ENCODE measurements at regions not wholly inside any gene's neighbourhood (a gene's known extent, or its start where the extent isn't known, plus 50 kb on each side); places are given as distances from the start of the nearest gene placed in this dataset.

- H3K4me3 Mint-ChIP-seq, result no peak overlapping the region
- ATAC-seq (ENCODE audit: low read depth) (no peak), DNase-seq (no peak)
- POLR2A ChIA-PET, result no interaction called here
- CTCF ChIA-PET, result no interaction called here
- no peaks in the 10 kb centered on the region for H3K9me3 Mint-ChIP-seq
- no peaks in the 10 kb centered on the region for H3K4me1 Mint-ChIP-seq
- H3K27ac Mint-ChIP-seq, result no peak overlapping the region
- H3K36me3 Mint-ChIP-seq (ENCODE audit: low read depth), result no peaks in the 10 kb centered on the region
- TF ChIP-seq CTCF (IDR thresholded peaks at IDR 0.05), result no peak
- no peaks in the 10 kb centered on the region for H3K27me3 Mint-ChIP-seq
- intact Hi-C loops (cut with micrococcal nuclease), result no loop called here
Measured at GRCh38 chr17:33474789-33475188, 181.7 kb upstream of the ASIC2 start.

- Mint-ChIP-seq H3K9me3 (no peaks in the 10 kb centered on the region), H3K4me1 (no peaks in the 10 kb centered on the region), H3K4me3 (no peak overlapping the region), H3K27ac (no peak overlapping the region), H3K36me3 (ENCODE audit: low read depth) (no peaks in the 10 kb centered on the region), H3K27me3 (no peaks in the 10 kb centered on the region)
- no peak for ATAC-seq (ENCODE audit: low read depth)
- DNase-seq, result no peak
- POLR2A ChIA-PET, result no interaction called here
- intact Hi-C loops (cut with micrococcal nuclease), result no loop called here
- no peak for TF ChIP-seq CTCF (IDR thresholded peaks at IDR 0.05)
- CTCF ChIA-PET, result no interaction called here
Measured at GRCh38 chr17:33475594-33475993, 182.5 kb upstream of the ASIC2 start.

GRCh38 chr17:33481652-33482051, 188.6 kb upstream of the ASIC2 start:
- no peaks in the 10 kb centered on the region for H3K36me3 Mint-ChIP-seq (ENCODE audit: low read depth)
- H3K27ac Mint-ChIP-seq, result no peak overlapping the region
- ATAC-seq (ENCODE audit: low read depth), result no peak
- no peaks in the 10 kb centered on the region for H3K4me1 Mint-ChIP-seq
- intact Hi-C loops (cut with micrococcal nuclease), result no loop called here
- ChIA-PET POLR2A (no interaction called here), CTCF (no interaction called here)
- no peak overlapping the region for H3K4me3 Mint-ChIP-seq
- TF ChIP-seq CTCF (IDR thresholded peaks at IDR 0.05), result no peak
- DNase-seq, result no peak
- H3K27me3 Mint-ChIP-seq, result no peaks in the 10 kb centered on the region
- no peaks in the 10 kb centered on the region for H3K9me3 Mint-ChIP-seq

- ChIA-PET CTCF (no interaction called here), POLR2A (no interaction called here)
- H3K9me3 Mint-ChIP-seq, result no peaks in the 10 kb centered on the region
- DNase-seq (no peak), ATAC-seq (ENCODE audit: low read depth) (no peak)
- intact Hi-C loops (cut with micrococcal nuclease), result no loop called here
- no peaks in the 10 kb centered on the region for H3K4me1 Mint-ChIP-seq
- H3K27me3 Mint-ChIP-seq, result no peaks in the 10 kb centered on the region
- no peak for TF ChIP-seq CTCF (IDR thresholded peaks at IDR 0.05)
- H3K36me3 Mint-ChIP-seq (ENCODE audit: low read depth), result no peaks in the 10 kb centered on the region
- no peak overlapping the region for H3K4me3 Mint-ChIP-seq
- H3K27ac Mint-ChIP-seq, result no peak overlapping the region
Measured at GRCh38 chr17:33482636-33483035, 189.5 kb upstream of the ASIC2 start.

GRCh38 chr17:33484559-33484958, 191.5 kb upstream of the ASIC2 start:
- ChIA-PET CTCF (no interaction called here), POLR2A (no interaction called here)
- DNase-seq (no peak), ATAC-seq (ENCODE audit: low read depth) (no peak)
- Mint-ChIP-seq H3K27me3 (no peaks in the 10 kb centered on the region), H3K27ac (no peak overlapping the region), H3K36me3 (ENCODE audit: low read depth) (no peaks in the 10 kb centered on the region), H3K4me3 (no peak overlapping the region), H3K9me3 (no peaks in the 10 kb centered on the region), H3K4me1 (no peaks in the 10 kb centered on the region)
- intact Hi-C loops (cut with micrococcal nuclease), result no loop called here
- TF ChIP-seq CTCF (IDR thresholded peaks at IDR 0.05), result no peak

Data from activated B cell treated with CpG ODN at 0.5 μM for 24 hours (primary cell).